ENCODE measurements at regions not wholly inside any gene's neighbourhood (a gene's known extent, or its start where the extent isn't known, plus 50 kb on each side); places are given as distances from the start of the nearest gene placed in this dataset.

GRCh38 chr11:80505771-80506170 is 1064.9 kb upstream of the TENM4 start:
- TF ChIP-seq CTCF (IDR thresholded peaks at IDR 0.05; ENCODE audit: insufficient read depth, low read length) (no peak), GABPA (IDR thresholded peaks at IDR 0.05; ENCODE audit: low read depth) (no peak)

All from HL-60 (cell line).